AG04450 (cell line): ENCODE measurements at regions not wholly inside any gene's neighbourhood (a gene's known extent, or its start where the extent isn't known, plus 50 kb on each side); places are given as distances from the start of the nearest gene placed in this dataset.
"Not testable (repeated sequence)": the region's sequence is repeated elsewhere in the genome, so short reads cannot be mapped to it uniquely, and the experiment has no call there.

Experiments
- CTCF ChIA-PET: fragments of 300-600, 350-600 bp; formaldehyde crosslinking; extraction: SDS; loops from one replicate; lab custom pipeline; 2022; ENCODE audit warnings: antibody characterized with exemption, inconsistent platforms; lab: Charles Lee
- POLR2A ChIA-PET: fragments of 350-600 bp; formaldehyde crosslinking; extraction: SDS; loops from one replicate; lab custom pipeline; 2021; ENCODE audit warnings: antibody characterized with exemption, inconsistent platforms; lab: Yijun Ruan, JAX
- DNase-seq: peaks from one replicate; pipeline ENCODE4 v3.0.0-alpha.2; 2011; ENCODE audit warnings: low read depth, low spot score
- H3K27ac ChIP-seq: one replicate; pipeline ENCODE4 v1.5.1; 2012; ENCODE audit warnings: low read depth, low read length, control low read depth
- H3K27me3 ChIP-seq: one replicate; pipeline ENCODE4 v1.6.0; 2012; ENCODE audit warnings: low read length; ENCODE audit not compliant: control insufficient read depth, insufficient read depth
- H3K4me3 ChIP-seq: 2 replicates; pipeline ENCODE4 v1.5.1; 2011; ENCODE audit warnings: mild to moderate bottlenecking, low read depth, low read length, control low read depth
- H3K9me3 ChIP-seq: 2 replicates; pipeline ENCODE4 v1.5.1; 2012; ENCODE audit warnings: low read length; ENCODE audit not compliant: control insufficient read depth, insufficient read depth
- TF ChIP-seq, protein P1 (sequence below): IDR thresholded peaks from 2 replicates; pipeline ENCODE4 v1.5.1; 2011; ENCODE audit warnings: low read depth, low read length, control low read depth, inconsistent platforms

DNA sequence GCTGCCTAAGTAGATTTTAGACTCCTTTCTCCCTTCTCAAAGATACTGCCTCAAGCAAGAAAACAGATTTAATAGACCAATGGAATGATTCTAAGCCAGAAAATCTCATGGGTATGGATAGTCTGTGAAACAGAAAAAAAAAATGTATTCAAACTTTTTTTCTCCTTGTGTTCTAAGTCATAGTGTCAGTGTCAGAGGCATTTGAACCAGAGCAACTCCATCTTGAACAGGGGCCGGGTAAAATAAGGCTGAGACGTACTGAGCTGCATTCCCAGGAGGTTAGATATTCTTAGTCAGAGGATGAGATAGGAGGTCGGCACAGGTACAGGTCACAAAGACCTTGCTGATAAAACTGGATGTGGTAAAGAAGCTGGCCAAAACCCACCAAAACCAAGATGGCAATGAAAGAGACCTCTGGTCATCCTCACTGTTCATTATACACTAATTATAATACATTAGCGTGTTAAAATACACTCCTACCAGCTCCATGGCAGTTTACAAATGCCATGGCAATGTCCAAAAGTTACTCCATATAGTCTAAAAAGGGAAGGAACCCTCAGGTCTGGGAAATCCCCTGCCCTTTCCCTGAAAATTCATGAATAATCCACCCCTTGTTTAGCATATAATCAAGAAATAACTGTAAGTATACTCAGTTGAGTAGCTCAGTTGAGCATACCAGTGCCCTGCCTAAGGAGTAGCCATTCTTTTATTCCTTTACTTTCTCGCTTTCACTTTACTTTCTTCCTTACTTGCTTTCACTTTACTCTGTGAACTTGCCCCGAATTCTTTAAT lies 72.8 kb upstream of the GOLGA8B start:
- Histone ChIP-seq H3K9me3 (no peaks in the 10 kb centered on the region), H3K27ac (no peak overlapping the region), H3K4me3 (no peak overlapping the region), H3K27me3 (no peaks in the 10 kb centered on the region)
- ChIA-PET CTCF (interaction anchor here (0.6 to 1.3 kb wide), 2 partner anchors 52 to 327 kb away, joined by 3 read pairs; no protein-coding TSS in a partner anchor), POLR2A (no interaction called here)
- DNase-seq = no peak
- TF ChIP-seq, protein P1, sequence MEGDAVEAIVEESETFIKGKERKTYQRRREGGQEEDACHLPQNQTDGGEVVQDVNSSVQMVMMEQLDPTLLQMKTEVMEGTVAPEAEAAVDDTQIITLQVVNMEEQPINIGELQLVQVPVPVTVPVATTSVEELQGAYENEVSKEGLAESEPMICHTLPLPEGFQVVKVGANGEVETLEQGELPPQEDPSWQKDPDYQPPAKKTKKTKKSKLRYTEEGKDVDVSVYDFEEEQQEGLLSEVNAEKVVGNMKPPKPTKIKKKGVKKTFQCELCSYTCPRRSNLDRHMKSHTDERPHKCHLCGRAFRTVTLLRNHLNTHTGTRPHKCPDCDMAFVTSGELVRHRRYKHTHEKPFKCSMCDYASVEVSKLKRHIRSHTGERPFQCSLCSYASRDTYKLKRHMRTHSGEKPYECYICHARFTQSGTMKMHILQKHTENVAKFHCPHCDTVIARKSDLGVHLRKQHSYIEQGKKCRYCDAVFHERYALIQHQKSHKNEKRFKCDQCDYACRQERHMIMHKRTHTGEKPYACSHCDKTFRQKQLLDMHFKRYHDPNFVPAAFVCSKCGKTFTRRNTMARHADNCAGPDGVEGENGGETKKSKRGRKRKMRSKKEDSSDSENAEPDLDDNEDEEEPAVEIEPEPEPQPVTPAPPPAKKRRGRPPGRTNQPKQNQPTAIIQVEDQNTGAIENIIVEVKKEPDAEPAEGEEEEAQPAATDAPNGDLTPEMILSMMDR = no peak

DNA sequence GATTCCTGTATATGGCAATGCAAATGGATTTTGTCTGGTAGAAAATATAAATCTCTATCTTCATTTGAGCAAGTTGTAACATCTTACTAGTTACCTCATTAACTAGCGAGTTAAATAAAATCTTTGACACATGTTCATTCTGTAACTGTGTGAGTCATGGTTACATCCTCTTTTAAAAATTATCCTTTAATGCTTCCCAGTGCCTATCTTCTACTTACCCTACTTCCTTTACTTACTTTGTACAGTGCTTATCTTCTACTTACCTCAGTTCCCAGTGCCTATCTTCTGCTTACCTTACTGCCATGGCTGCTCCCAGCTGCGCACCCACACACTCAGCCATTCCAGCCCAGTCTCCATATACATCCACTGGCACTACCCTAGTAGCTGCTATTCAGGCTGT lies 71.9 kb upstream of the GOLGA8B start:
- no peak overlapping the region for H3K27ac ChIP-seq
- DNase-seq = no peak
- ChIA-PET POLR2A (no interaction called here), CTCF (interaction anchor here (0.6 to 1.3 kb wide), 2 partner anchors 53 to 326 kb away, joined by 3 read pairs; no protein-coding TSS in a partner anchor)
- no peak overlapping the region for H3K4me3 ChIP-seq
- no peaks in the 10 kb centered on the region for H3K27me3 ChIP-seq
- no peaks in the 10 kb centered on the region for H3K9me3 ChIP-seq
- TF ChIP-seq, protein P1 = no peak

DNA sequence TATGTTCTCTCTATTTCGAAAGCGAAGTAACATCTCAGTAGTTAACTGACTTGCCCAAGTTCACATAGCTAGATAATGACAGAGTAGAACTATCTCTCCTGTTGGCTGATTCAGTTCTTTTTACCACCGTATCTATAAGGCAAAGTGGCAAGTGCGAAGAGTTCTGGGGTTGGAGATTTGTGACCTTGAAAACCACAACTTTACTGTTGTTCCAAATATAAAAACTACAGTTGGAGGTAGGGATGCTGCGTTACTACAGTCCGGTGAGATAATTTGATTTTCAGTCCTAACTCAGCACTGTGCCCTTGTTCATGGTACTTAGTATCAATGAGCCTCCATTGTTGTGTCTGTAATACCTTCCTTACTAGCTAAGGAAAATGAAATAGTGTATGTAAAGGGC lies 71.2 kb upstream of the GOLGA8B start:
- ChIA-PET POLR2A (no interaction called here), CTCF (no interaction called here)
- no peak for DNase-seq
- Histone ChIP-seq H3K9me3 (no peaks in the 10 kb centered on the region), H3K27ac (no peak overlapping the region), H3K27me3 (no peaks in the 10 kb centered on the region), H3K4me3 (no peak overlapping the region)
- TF ChIP-seq, protein P1 = no peak

DNA sequence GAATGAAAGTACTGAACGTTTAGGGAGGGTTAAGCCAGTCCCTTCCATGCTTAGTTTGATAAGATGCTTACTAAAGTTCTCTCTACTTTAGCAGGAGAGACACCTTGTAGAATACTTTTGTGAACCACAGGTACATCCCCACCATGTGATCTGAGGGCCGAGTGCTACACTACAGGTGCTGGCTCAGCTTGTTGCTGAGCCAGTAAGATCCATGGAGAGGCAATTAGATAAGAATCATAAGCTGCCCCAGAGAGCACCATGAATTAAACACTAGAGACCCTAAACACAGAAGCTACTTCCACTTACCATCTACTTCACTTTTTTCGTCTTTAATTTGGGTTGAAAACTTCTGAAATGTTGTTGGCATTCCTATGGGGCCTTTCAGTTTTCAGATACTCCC lies 70.5 kb upstream of the GOLGA8B start:
- no peak overlapping the region for H3K4me3 ChIP-seq
- TF ChIP-seq, protein P1 = no peak
- no peaks in the 10 kb centered on the region for H3K9me3 ChIP-seq
- POLR2A ChIA-PET = no interaction called here
- no peak overlapping the region for H3K27ac ChIP-seq
- DNase-seq = no peak
- CTCF ChIA-PET = no interaction called here
- H3K27me3 ChIP-seq = no peaks in the 10 kb centered on the region

DNA sequence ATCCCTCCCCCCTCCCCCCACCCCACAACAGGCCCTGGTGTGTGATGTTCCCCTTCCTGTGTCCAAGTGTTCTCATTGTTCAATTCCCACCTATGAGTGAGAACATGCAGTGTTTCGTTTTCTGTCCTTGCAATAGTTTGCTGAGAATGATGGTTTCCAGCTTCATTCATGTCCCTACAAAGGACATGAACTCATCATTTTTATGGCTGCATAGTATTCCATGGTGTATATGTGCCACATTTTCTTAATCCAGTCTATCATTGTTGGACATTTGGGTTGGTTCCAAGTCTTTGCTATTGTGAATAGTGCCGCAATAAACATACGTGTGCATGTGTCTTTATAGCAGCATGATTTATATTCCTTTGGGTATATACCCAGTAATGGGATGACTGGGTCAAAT lies 69.9 kb upstream of the GOLGA8B start:
- H3K9me3 ChIP-seq, POLR2A ChIA-PET, H3K27ac ChIP-seq, CTCF ChIA-PET, H3K27me3 ChIP-seq, DNase-seq, H3K4me3 ChIP-seq: not testable (repeated sequence)
